ENCODE measurements at regions not wholly inside any gene's neighbourhood (a gene's known extent, or its start where the extent isn't known, plus 50 kb on each side); places are given as distances from the start of the nearest gene placed in this dataset.
"Not testable (repeated sequence)": the region's sequence is repeated elsewhere in the genome, so short reads cannot be mapped to it uniquely, and the experiment has no call there.

GRCh38 chr21:10417551-10418002, 103.8 kb upstream of the TPTE start:
- DNase-seq = peak in 1 of 7 donors; percentile 56
- H3K9me3 ChIP-seq (replicated peaks in 1 of 3); H3K27me3 ChIP-seq; H3K4me3 ChIP-seq; H3K27ac ChIP-seq; intact Hi-C loops (cut with DNase I); H3K36me3 ChIP-seq (replicated peaks in 1 of 2); H3K4me1 ChIP-seq (replicated peaks in 1 of 2): not testable (repeated sequence)
- 65 to 70% (median 69%) methylated on average over 12 of the region's 12 CpGs for WGBS, 4 donors

- DNase-seq = peak in 1 of 7 donors; percentile 66
- intact Hi-C loops (cut with DNase I); H3K9me3 ChIP-seq (replicated peaks in 1 of 3); H3K27me3 ChIP-seq; H3K27ac ChIP-seq; H3K4me3 ChIP-seq; H3K36me3 ChIP-seq (replicated peaks in 1 of 2); H3K4me1 ChIP-seq (replicated peaks in 1 of 2): not testable (repeated sequence)
- WGBS, 4 donors = 45 to 51% (median 49%) methylated on average over 4 of the region's 4 CpGs
Observed at GRCh38 chr21:10418250-10419048, 102.9 kb upstream of the TPTE start.

DNA sequence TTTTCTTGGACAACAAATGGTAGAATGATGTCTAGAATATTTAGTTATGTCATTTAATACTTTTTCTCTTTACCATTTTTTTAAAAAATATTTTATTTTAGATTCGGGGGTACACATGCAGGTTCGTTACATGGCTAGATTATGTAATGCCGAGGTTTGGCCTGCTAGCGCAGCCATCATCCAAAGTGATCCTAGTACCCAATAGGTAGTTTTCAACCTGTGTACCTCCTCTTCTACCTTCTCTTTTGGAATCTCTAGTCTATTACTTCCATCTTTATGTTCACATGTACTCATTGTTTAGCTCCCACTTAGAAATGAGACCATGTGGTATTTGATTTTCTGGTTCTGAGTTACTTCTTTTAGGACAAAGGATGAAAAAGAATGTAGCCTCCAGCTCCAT, 100.2 kb upstream of the TPTE start:
- 58 to 63% (median 62%) methylated on average over 4 of the region's 4 CpGs for WGBS, 4 donors
- H3K4me3 ChIP-seq; H3K4me1 ChIP-seq (replicated peaks in 1 of 2); H3K27me3 ChIP-seq; H3K9me3 ChIP-seq (replicated peaks in 1 of 3); intact Hi-C loops (cut with DNase I); H3K27ac ChIP-seq; H3K36me3 ChIP-seq (replicated peaks in 1 of 2): not testable (repeated sequence)
- DNase-seq = peak in 1 of 7 donors; percentile 50

DNA sequence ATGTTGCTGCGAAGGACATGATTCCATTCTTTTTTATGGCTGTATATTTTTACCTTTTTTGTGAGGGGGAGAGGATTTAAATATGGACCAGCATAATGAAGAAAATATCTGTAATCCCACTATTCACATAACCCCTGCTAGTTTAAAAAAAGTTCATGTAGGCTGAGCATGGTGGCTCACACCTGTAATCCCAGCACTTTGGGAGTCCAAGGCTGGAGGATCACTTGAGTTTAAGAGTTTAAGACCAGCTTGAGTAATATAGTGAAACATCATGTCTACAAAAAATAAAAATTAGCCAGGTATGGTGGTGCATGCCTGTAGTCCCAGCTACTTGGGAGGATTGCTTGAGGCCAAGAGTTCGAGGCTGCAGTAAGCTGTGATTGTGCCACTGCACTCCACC, 99.8 kb upstream of the TPTE start:
- H3K27me3 ChIP-seq; H3K4me3 ChIP-seq; H3K9me3 ChIP-seq (replicated peaks in 1 of 3); intact Hi-C loops (cut with DNase I); H3K27ac ChIP-seq; H3K4me1 ChIP-seq (replicated peaks in 1 of 2); H3K36me3 ChIP-seq (replicated peaks in 1 of 2): not testable (repeated sequence)
- DNase-seq = peak in 1 of 7 donors; percentile 45
- WGBS, 4 donors = 50 to 55% (median 50%) methylated on average over 2 of the region's 2 CpGs

- H3K9me3 ChIP-seq (replicated peaks in 1 of 3); H3K36me3 ChIP-seq (replicated peaks in 1 of 2); DNase-seq; intact Hi-C loops (cut with DNase I); H3K27ac ChIP-seq; H3K4me1 ChIP-seq (replicated peaks in 1 of 2); H3K4me3 ChIP-seq; H3K27me3 ChIP-seq: not testable (repeated sequence)
- 51 to 58% (median 55%) methylated on average over 4 of the region's 4 CpGs for WGBS, 4 donors
Observed at GRCh38 chr21:10424097-10424886, 97.1 kb upstream of the TPTE start.

DNA sequence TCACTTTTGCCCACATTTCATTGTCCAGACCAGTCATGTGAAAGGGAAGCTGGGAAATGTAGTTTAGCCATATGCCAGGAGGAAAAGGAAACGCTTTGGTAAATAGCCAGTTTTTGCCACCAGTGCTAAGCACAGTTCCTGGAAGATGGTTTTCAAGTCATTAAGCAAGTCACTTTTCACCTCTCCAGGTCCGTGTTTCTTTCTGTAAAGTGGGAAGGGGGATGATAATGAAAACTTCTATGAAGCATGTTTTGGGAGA, 96.6 kb upstream of the TPTE start:
- WGBS, 4 donors = 35 to 67% (median 55%) methylated on average over 1 to 2 of the region's 2 CpGs
- intact Hi-C loops (cut with DNase I); H3K27me3 ChIP-seq; H3K4me1 ChIP-seq (replicated peaks in 1 of 2); H3K4me3 ChIP-seq; H3K27ac ChIP-seq; H3K36me3 ChIP-seq (replicated peaks in 1 of 2); H3K9me3 ChIP-seq (replicated peaks in 1 of 3); DNase-seq: not testable (repeated sequence)

GRCh38 chr21:10425856-10426255, 95.5 kb upstream of the TPTE start:
- TF ChIP-seq CTCF (IDR thresholded peaks at IDR 0.05) (no peak), POLR2A (IDR thresholded peaks at IDR 0.05) (no peak)
- Histone ChIP-seq H3K36me3 (replicated peaks in 1 of 2) (no peaks in the 10 kb centered on the region), H3K27ac (no peak overlapping the region), H3K9me3 (replicated peaks in 1 of 3) (no peaks in the 10 kb centered on the region), H3K4me1 (replicated peaks in 1 of 2) (no peaks in the 10 kb centered on the region), H3K27me3 (peaks cover 3% of the 10 kb centered on the region), H3K4me3 (no peak overlapping the region)
- DNase-seq = no peak
- intact Hi-C loops (cut with DNase I) = no loop called here
- WGBS, 4 donors = 62 to 71% (median 68%) methylated on average over 3 of the region's 3 CpGs

DNA sequence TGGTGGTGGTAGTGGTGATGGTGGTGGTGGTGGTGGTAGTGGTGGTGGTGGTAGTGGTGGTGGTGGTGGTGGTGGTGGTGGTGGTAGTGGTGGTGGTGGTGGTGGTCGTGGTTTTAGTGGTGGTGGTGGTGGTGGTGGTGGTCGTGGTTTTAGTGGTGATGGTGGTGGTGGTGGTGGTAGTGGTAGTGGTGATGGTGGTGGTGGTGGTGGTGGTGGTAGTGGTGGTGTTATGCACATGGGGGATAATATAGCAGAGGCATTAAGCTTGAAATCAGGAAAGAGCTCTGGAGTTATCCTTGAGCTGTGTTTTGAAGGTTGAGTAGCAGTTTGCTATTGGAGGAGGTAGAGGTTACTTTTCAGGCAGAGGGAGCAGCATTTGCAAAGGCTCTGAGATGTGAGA, 94.6 kb upstream of the TPTE start:
- intact Hi-C loops (cut with DNase I) = not testable (repeated sequence)

DNA sequence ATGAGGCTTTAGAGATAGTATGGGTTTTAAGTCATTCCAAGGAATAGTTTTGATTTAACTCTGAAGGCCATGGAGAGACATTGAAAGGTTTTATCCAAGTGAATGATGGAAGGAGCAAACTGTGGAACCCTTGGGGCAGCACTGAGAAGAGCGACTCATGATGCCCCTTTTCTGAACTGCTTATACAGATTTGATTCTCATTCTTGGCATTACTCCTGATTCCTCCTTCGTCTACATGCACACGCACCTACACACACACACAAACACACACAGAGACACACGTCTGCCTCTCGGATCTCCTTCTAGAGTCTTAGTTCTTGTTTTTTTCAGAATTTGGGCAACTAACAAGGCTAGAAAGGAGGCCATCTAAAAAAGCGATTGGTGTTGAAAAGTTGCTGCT, 94.1 kb upstream of the TPTE start:
- H3K4me3 ChIP-seq; H3K27ac ChIP-seq; H3K36me3 ChIP-seq (replicated peaks in 1 of 2); H3K4me1 ChIP-seq (replicated peaks in 1 of 2); H3K9me3 ChIP-seq (replicated peaks in 1 of 3); H3K27me3 ChIP-seq; DNase-seq; intact Hi-C loops (cut with DNase I): not testable (repeated sequence)
- WGBS, 4 donors = 48 to 57% (median 56%) methylated on average over 6 of the region's 6 CpGs

More for the DNA sequence above, 94.6 kb upstream of the TPTE start:
- not testable (repeated sequence) for H3K27me3 ChIP-seq; H3K27ac ChIP-seq; DNase-seq; H3K4me3 ChIP-seq; H3K4me1 ChIP-seq (replicated peaks in 1 of 2); H3K9me3 ChIP-seq (replicated peaks in 1 of 3); H3K36me3 ChIP-seq (replicated peaks in 1 of 2)
- 33 to 52% (median 43%) methylated on average over 1 to 2 of the region's 2 CpGs for WGBS, 4 donors

GRCh38 chr21:10428981-10429534, 92.3 kb upstream of the TPTE start:
- H3K27ac ChIP-seq; H3K27me3 ChIP-seq; H3K9me3 ChIP-seq (replicated peaks in 1 of 3); H3K4me1 ChIP-seq (replicated peaks in 1 of 2); H3K4me3 ChIP-seq; intact Hi-C loops (cut with DNase I); H3K36me3 ChIP-seq (replicated peaks in 1 of 2); DNase-seq: not testable (repeated sequence)
- 13 to 21% (median 20%) methylated on average over 1 of the region's 1 CpG for WGBS, 4 donors

Measured in adrenal gland (tissue), 9 donors.